ENCODE measurements at regions not wholly inside any gene's neighbourhood (a gene's known extent, or its start where the extent isn't known, plus 50 kb on each side); places are given as distances from the start of the nearest gene placed in this dataset.

- TF ChIP-seq BHLHE40 (IDR thresholded peaks at IDR 0.05; ENCODE audit: low read depth, low read length) (no peak), CTCF (conservative IDR thresholded peaks at IDR 0.05; ENCODE audit: low read depth, low read length) (no peak), MXI1 (IDR thresholded peaks at IDR 0.05; ENCODE audit: borderline replicate concordance, low read depth, low read length) (no peak), NFE2L2 (IDR thresholded peaks at IDR 0.05; ENCODE audit: low read depth, low read length) (no peak), POLR2A (IDR thresholded peaks at IDR 0.05; ENCODE audit: low read depth, low read length) (no peak), CEBPB (IDR thresholded peaks at IDR 0.05; ENCODE audit: low read depth, low read length) (no peak), MAFK (IDR thresholded peaks at IDR 0.05; ENCODE audit: low read depth, low read length) (no peak), USF2 (IDR thresholded peaks at IDR 0.05; ENCODE audit: low read depth, low read length) (no peak), SMC3 (IDR thresholded peaks at IDR 0.05; ENCODE audit: low read depth, low read length) (no peak), RCOR1 (IDR thresholded peaks at IDR 0.05; ENCODE audit: insufficient replicate concordance, low read length) (no peak), RFX5 (IDR thresholded peaks at IDR 0.05; ENCODE audit: low read depth, low read length) (no peak)
These were observed 542.7 kb downstream of the BRD1 start for GRCh38 chr22:49284931-49285330.

Data from IMR-90 (cell line).